GM19438 (cell line): ENCODE measurements at regions not wholly inside any gene's neighbourhood (a gene's known extent, or its start where the extent isn't known, plus 50 kb on each side); places are given as distances from the start of the nearest gene placed in this dataset.

Experiments
- ATAC-seq: cut with Tn5 transposase; IDR thresholded peaks from one replicate; pipeline ENCODE4 v1.9.1; 2021; ENCODE audit warnings: low read depth; ENCODE audit not compliant: unreplicated experiment

GRCh38 chr7:142349670-142350405 lies 92.0 kb upstream of the PRSS58 start:
- ATAC-seq = no peak

- no peak for ATAC-seq
Measured at GRCh38 chr7:142348921-142349405, 91.1 kb upstream of the PRSS58 start.

- no peak for ATAC-seq
Measured at GRCh38 chr7:142348100-142348499, 90.2 kb upstream of the PRSS58 start.

GRCh38 chr7:142347091-142347490 lies 89.2 kb upstream of the PRSS58 start:
- no peak for ATAC-seq

- no peak for ATAC-seq
Measured at GRCh38 chr7:142345811-142346210, 88.0 kb upstream of the PRSS58 start.

DNA sequence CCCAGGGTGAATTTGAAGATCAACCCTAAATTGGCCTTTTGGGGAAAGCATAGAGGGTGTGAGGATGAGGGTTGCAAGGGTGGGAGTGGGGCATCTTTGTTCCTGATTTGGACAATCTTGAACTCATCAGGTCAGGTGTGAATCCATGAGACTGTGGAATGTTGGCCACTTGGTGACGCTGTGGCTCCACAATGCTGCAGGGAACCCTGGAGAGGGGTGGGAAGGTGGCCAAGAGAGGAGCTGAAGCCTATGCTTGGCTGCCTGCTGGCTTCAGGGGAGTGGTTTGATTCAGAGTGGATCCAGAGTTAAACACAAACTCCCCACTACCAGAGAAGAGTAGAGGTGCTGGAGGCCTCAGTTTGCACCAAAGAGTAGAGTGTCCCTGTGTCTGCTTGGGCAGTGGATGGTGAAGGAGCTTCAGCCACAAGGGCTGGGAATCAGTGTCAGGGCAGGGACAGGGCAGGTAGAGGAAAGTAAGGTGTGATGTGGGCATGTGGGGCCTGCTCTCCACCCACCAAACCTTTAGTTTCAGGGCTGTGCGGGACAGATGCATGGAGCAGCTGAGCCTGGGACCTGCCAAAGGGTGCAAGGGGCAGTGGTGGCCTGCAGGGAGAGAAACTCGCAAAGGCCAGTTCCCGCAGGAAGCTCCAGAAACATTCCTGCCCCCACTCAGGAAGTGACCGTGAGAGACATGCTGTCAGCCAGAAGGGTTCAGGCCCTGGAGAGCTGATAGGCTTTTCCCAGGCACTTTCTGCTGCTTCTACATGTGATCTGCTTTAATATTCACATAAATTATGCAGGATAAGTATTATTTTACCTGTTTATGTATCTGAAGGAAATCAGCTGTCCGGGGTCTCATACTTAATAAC lies 81.0 kb upstream of the PRSS58 start:
- ATAC-seq = no peak

DNA sequence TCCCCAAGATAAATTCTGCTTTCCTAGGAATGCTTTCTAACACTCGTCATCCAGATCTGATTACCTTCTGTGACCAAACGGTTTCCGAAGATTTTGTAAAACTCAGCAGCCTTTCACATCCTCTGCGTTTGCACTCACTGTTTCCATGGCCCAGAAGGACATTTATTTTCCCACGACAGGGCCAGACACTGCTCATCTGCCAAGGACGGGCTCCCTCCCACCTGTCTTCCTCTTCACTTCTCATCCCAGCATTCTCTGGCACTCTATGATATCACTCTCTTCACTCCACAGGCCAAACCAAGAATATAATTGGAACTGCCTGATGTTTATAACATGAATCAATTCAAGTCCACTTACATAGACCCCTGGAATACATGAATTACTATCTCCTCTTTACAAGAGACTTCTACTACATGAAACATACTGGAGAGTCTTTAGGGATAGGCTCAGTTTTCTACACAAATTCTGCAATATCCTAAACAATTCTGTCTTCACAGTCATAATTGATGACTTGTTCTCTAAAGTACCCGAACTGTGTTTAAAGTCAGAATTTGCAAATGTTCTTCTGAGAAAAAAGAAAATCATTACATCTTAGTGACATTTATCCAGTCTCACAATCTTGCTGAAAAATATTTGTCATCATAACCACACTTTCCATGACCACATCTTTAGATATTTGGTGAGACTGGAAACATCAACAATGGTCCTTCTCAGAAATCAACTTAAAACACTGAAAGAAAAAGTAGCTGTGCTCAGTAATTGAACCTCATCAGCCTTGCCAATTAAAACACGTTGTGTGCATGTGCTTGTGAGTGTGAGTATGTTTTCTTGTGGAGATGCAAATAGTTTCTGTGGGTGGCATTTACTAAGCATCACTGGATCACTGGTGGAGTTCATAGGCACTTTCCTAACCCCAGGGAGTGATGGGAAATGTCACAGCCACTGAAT lies 79.5 kb upstream of the PRSS58 start:
- ATAC-seq = no peak

DNA sequence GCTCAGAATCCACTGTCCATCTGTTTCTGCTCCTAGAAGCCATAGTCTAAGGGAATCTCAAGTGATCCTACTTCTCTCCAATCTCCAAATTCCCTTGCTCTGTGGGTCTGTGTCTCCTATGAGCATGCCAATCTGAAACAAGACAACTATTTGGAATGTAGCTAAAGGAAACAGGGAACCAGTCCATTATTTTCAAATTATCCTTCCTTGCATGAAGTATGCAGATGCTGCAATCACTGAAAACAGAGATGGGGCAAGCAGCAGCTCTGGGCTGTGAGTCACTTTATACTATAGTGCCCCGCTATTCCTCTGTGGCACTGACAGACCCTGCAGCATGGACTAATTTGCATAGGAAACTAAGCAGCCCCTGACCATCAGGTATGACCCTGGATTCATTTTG lies 76.9 kb upstream of the PRSS58 start:
- ATAC-seq = no peak

DNA sequence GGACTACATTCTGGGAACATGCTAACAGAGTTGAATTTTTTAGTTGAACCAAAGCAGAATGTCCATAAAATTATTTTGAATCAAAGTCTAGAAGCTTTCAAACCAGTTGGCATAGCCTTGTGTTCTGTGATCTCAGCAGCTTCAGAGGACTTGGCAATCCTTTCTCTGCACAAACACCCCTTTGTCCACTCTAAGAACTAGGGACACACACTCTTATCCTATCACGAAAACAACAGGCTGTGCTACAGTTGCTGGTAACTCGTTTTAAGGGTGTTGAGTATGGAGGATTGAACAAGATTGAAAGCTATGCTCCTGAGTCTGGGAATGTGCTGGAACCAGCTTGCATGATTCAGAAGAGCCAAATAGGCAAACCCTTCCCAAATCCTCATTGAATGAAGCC lies 76.4 kb upstream of the PRSS58 start:
- no peak for ATAC-seq

DNA sequence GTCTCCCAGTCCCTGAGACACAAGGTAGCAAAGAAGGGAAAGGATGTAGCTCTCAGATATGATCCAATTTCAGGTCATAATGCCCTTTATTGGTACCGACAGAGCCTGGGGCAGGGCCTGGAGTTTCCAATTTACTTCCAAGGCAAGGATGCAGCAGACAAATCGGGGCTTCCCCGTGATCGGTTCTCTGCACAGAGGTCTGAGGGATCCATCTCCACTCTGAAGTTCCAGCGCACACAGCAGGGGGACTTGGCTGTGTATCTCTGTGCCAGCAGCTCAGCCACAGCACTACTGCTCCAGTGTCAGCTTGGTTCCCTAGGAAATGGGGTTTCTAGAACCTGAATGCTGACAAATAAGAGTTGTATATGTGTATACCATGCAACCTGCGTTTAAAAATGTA lies 74.6 kb upstream of the PRSS58 start:
- no peak for ATAC-seq

GRCh38 chr7:142331941-142332340 lies 74.1 kb upstream of the PRSS58 start:
- no peak for ATAC-seq

DNA sequence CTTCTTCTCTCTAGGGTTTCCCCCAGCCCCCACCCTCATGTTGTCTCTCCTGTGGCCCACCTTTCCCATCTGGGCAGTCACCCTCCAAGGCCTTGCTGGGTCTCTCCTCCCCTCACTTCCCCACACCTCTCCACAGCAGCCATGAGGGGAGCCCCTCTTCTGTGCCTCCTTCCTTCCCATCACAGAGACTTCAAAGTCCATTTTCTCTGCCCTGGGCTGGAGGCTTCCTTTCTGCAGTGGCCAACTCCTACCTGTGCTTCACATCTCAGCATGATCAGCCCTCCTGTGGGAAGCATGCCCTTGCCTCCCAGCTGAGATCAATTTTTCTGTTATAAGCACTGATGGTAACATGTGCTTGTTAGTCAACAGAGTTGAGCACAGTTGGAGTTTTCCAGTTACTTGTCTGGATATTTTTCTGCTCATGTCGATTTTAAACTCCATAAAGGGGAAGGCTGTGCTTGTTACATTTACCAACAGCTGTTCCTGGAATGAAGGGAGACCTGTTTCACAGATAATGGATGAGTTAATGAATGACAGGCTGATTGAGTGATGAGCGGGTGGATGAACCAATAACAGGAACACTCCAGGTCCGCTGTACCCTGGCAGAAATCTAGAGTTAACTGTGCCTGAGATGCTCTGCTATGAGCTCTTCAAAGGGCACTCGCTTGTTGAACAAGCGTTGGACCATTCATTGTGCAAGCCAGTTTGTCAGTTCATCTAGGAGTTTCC lies 71.4 kb upstream of the PRSS58 start:
- no peak for ATAC-seq

DNA sequence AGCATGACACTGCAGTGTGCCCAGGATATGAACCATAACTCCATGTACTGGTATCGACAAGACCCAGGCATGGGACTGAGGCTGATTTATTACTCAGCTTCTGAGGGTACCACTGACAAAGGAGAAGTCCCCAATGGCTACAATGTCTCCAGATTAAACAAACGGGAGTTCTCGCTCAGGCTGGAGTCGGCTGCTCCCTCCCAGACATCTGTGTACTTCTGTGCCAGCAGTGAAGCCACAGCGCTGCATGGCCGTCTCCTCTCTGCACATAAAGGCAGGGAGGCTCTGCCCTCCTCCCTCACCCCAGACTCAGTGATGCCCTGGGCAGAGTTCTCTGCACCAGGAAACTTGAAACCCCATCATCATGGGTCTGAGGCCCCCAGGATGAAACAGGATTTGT lies 70.7 kb upstream of the PRSS58 start:
- ATAC-seq = no peak

- ATAC-seq = no peak
Measured at GRCh38 chr7:142327628-142328405, 70.0 kb upstream of the PRSS58 start.

- no peak for ATAC-seq
Measured at GRCh38 chr7:142323706-142324105, 65.8 kb upstream of the PRSS58 start.

GRCh38 chr7:142321391-142321790 lies 63.5 kb upstream of the PRSS58 start:
- no peak for ATAC-seq

DNA sequence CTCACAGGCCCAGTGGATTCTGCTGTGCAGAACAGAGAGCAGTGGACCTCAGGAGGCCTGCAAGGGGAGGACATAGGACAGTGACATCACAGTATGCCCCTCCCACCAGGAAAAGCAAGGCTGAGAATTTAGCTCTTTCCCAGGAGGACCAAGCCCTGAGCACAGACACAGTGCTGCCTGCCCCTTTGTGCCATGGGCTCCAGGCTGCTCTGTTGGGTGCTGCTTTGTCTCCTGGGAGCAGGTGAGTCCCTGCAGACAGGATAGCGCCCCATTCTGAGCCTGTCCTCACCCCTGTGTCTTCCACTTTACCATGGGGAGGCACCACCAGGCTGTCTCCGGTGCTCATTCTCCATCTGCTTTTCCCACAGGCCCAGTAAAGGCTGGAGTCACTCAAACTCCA lies 63.0 kb upstream of the PRSS58 start:
- ATAC-seq = no peak

- no peak for ATAC-seq
Measured at GRCh38 chr7:142319970-142320369, 62.1 kb upstream of the PRSS58 start.

- ATAC-seq = no peak
Measured at GRCh38 chr7:142314281-142314680, 56.4 kb upstream of the PRSS58 start.
